ENCODE measurements at regions not wholly inside any gene's neighbourhood (a gene's known extent, or its start where the extent isn't known, plus 50 kb on each side); places are given as distances from the start of the nearest gene placed in this dataset.

DNA sequence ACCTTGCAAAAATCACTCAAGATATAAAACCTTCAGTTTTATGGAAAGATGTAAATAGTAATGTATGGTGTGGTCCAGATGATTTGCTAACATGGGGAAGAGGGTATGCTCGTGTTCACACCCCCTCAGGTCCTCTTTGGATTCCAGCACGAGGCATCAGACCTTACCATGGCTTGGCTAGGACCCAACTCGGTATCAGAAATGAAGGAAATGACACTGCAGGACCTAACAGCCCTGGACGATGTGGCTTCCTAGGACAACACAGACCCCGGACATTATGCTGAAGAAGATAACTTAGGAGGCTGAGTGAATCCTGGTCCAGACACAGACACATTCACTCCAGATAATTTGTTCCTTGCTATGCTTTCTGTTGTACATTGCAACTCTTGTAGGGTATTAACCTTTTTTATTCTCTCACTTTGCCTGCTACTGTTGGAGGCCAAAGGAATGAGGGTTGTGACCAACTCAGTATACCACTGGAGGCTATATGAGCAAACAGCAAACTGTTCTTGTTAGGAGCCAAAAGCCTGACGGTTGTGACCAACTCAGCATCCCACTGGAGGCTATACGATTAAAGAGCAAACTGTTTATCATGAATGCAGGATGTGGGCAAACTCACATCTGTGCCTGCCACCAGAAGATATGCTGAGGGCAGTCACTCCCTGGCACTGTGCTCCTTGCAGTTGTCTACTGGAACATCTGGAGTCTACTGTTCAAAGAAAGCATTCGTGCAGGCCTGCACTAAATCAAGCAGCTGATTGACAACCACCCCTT is 121.7 kb downstream of the ZNF429 start:
- H3K4me1 Mint-ChIP-seq (ENCODE audit: low read depth), result no peaks in the 10 kb centered on the region
- Histone ChIP-seq H3K4me1 (ENCODE audit: insufficient read depth, low read length) (no peaks in the 10 kb centered on the region), H3K27me3 (ENCODE audit: control insufficient read depth in 1 of 2, insufficient read depth in 2 of 2, low read length in 2 of 2) (no peaks in the 10 kb centered on the region), H3K4me3 (ENCODE audit: low read length) (no peak overlapping the region), H3K27ac (ENCODE audit: low read depth in 1 of 2, low read length in 2 of 2) (no peak overlapping the region), H3K9me3 (ENCODE audit: control insufficient read depth in 1 of 2, insufficient read depth in 1 of 2, low read length in 2 of 2) (peaks cover 0 to 9% of the 10 kb centered on the region in 2 experiments), H3K36me3 (ENCODE audit: insufficient read depth, low read length) (no peaks in the 10 kb centered on the region)
- TF ChIP-seq, protein P1, sequence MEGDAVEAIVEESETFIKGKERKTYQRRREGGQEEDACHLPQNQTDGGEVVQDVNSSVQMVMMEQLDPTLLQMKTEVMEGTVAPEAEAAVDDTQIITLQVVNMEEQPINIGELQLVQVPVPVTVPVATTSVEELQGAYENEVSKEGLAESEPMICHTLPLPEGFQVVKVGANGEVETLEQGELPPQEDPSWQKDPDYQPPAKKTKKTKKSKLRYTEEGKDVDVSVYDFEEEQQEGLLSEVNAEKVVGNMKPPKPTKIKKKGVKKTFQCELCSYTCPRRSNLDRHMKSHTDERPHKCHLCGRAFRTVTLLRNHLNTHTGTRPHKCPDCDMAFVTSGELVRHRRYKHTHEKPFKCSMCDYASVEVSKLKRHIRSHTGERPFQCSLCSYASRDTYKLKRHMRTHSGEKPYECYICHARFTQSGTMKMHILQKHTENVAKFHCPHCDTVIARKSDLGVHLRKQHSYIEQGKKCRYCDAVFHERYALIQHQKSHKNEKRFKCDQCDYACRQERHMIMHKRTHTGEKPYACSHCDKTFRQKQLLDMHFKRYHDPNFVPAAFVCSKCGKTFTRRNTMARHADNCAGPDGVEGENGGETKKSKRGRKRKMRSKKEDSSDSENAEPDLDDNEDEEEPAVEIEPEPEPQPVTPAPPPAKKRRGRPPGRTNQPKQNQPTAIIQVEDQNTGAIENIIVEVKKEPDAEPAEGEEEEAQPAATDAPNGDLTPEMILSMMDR (IDR thresholded peaks at IDR 0.05), result no peak
- H3K27ac Mint-ChIP-seq, result no peak overlapping the region
- H3K36me3 Mint-ChIP-seq (ENCODE audit: low read depth), result no peaks in the 10 kb centered on the region
- no peak for ATAC-seq (ENCODE audit: poor library complexity)
- peaks cover 4% of the 10 kb centered on the region for H3K9me3 Mint-ChIP-seq
- POLR2A ChIA-PET, result interaction anchor here (1.4 kb wide), 1 partner anchor 47 kb away, joined by 3 read pairs; no protein-coding TSS in a partner anchor
- DNase-seq, result peak in 1 of 14 experiments; percentile 15
- no peak overlapping the region for H3K4me3 Mint-ChIP-seq
- no peaks in the 10 kb centered on the region for H3K27me3 Mint-ChIP-seq
- CTCF ChIA-PET, result no interaction called here
- intact Hi-C loops (cut with DNase I, micrococcal nuclease), result no loop called here

DNA sequence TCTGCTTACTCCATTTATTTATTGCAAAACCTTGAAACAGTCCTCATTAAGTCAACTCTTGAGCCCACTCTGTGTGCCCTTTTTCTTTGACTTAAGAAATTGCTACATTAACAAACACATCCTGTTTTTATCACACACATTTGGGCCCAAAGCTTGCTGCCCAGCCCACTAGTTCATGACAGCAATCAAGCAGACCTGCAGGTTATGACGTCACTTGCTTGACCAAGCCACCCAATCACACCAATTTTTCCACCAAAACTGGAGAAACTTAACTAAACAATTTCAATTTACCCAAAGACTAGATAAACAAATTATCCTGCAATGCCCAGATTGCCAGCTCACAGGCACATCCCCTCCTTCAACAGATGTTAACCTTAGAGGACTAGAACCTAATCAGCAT is 120.7 kb downstream of the ZNF429 start:
- H3K4me1 Mint-ChIP-seq (ENCODE audit: low read depth), result no peaks in the 10 kb centered on the region
- CTCF ChIA-PET, result no interaction called here
- POLR2A ChIA-PET, result no interaction called here

GRCh38 chr19:21622920-21623319 is 117.5 kb downstream of the ZNF429 start:
- H3K36me3 Mint-ChIP-seq (ENCODE audit: low read depth), result no peaks in the 10 kb centered on the region
- Histone ChIP-seq H3K27me3 (ENCODE audit: control insufficient read depth in 1 of 2, insufficient read depth in 2 of 2, low read length in 2 of 2) (no peaks in the 10 kb centered on the region), H3K4me1 (ENCODE audit: insufficient read depth, low read length) (no peaks in the 10 kb centered on the region), H3K36me3 (ENCODE audit: insufficient read depth, low read length) (no peaks in the 10 kb centered on the region), H3K27ac (ENCODE audit: low read depth in 1 of 2, low read length in 2 of 2) (no peak overlapping the region), H3K9me3 (ENCODE audit: control insufficient read depth in 1 of 2, insufficient read depth in 1 of 2, low read length in 2 of 2) (no peaks in the 10 kb centered on the region), H3K4me3 (ENCODE audit: low read length) (no peak overlapping the region)
- TF ChIP-seq, protein P1 (IDR thresholded peaks at IDR 0.05), result no peak
- H3K4me1 Mint-ChIP-seq (ENCODE audit: low read depth), result no peaks in the 10 kb centered on the region
- ChIA-PET POLR2A (no interaction called here), CTCF (no interaction called here)
- DNase-seq, result no peak
- H3K27ac Mint-ChIP-seq, result no peak overlapping the region
- intact Hi-C loops (cut with DNase I, micrococcal nuclease), result no loop called here
- no peak overlapping the region for H3K4me3 Mint-ChIP-seq
- no peak for ATAC-seq (ENCODE audit: poor library complexity)
- no peaks in the 10 kb centered on the region for H3K27me3 Mint-ChIP-seq
- no peaks in the 10 kb centered on the region for H3K9me3 Mint-ChIP-seq

More for the DNA sequence above, 120.7 kb downstream of the ZNF429 start:
- Mint-ChIP-seq H3K27me3 (no peaks in the 10 kb centered on the region), H3K4me3 (no peak overlapping the region), H3K36me3 (ENCODE audit: low read depth) (no peaks in the 10 kb centered on the region), H3K9me3 (peaks cover 4% of the 10 kb centered on the region), H3K27ac (no peak overlapping the region)
- ATAC-seq (ENCODE audit: poor library complexity) (no peak), DNase-seq (no peak)
- peaks cover 0 to 9% of the 10 kb centered on the region in 2 experiments for H3K9me3 ChIP-seq (ENCODE audit: control insufficient read depth in 1 of 2, insufficient read depth in 1 of 2, low read length in 2 of 2)
- H3K36me3 ChIP-seq (ENCODE audit: insufficient read depth, low read length), result no peaks in the 10 kb centered on the region
- no peak overlapping the region for H3K4me3 ChIP-seq (ENCODE audit: low read length)
- H3K4me1 ChIP-seq (ENCODE audit: insufficient read depth, low read length), result no peaks in the 10 kb centered on the region
- intact Hi-C loops (cut with DNase I, micrococcal nuclease), result no loop called here
- no peak overlapping the region for H3K27ac ChIP-seq (ENCODE audit: low read depth in 1 of 2, low read length in 2 of 2)
- no peaks in the 10 kb centered on the region for H3K27me3 ChIP-seq (ENCODE audit: control insufficient read depth in 1 of 2, insufficient read depth in 2 of 2, low read length in 2 of 2)
- TF ChIP-seq, protein P1 (IDR thresholded peaks at IDR 0.05), result no peak

Data from CD4-positive, alpha-beta T cell (primary cell).